HG02973 (cell line): ENCODE measurements at regions not wholly inside any gene's neighbourhood (a gene's known extent, or its start where the extent isn't known, plus 50 kb on each side); places are given as distances from the start of the nearest gene placed in this dataset.
"Not testable (repeated sequence)": the region's sequence is repeated elsewhere in the genome, so short reads cannot be mapped to it uniquely, and the experiment has no call there.

Experiments
- ATAC-seq: cut with Tn5 transposase; IDR thresholded peaks from one replicate; pipeline ENCODE4 v1.9.1; 2021; ENCODE audit warnings: moderate library complexity; ENCODE audit not compliant: unreplicated experiment

GRCh38 chr17:33560165-33560564 is 267.1 kb upstream of the ASIC2 start:
- no peak for ATAC-seq

GRCh38 chr17:33560871-33561270 is 267.8 kb upstream of the ASIC2 start:
- ATAC-seq = no peak

- ATAC-seq = no peak
These were observed 268.7 kb upstream of the ASIC2 start for GRCh38 chr17:33561569-33562334.

- ATAC-seq = no peak
These were observed 269.7 kb upstream of the ASIC2 start for GRCh38 chr17:33562792-33563191.

- ATAC-seq = no peak
These were observed 271.1 kb upstream of the ASIC2 start for GRCh38 chr17:33564146-33564545.

- ATAC-seq = no peak
These were observed 274.1 kb upstream of the ASIC2 start for GRCh38 chr17:33567223-33567622.

GRCh38 chr17:33572615-33573014 is 279.5 kb upstream of the ASIC2 start:
- no peak for ATAC-seq

- ATAC-seq = no peak
These were observed 281.9 kb upstream of the ASIC2 start for GRCh38 chr17:33574942-33575445.

GRCh38 chr17:33579740-33580139 is 286.6 kb upstream of the ASIC2 start:
- ATAC-seq = not testable (repeated sequence)

- ATAC-seq = no peak
These were observed 287.1 kb upstream of the ASIC2 start for GRCh38 chr17:33580215-33580614.

- ATAC-seq = no peak
These were observed 289.6 kb upstream of the ASIC2 start for GRCh38 chr17:33582661-33583060.

- ATAC-seq = no peak
These were observed 290.7 kb upstream of the ASIC2 start for GRCh38 chr17:33583518-33584417.

GRCh38 chr17:33593991-33594390 is 300.9 kb upstream of the ASIC2 start:
- ATAC-seq = no peak

GRCh38 chr17:33595828-33596227 is 302.7 kb upstream of the ASIC2 start:
- ATAC-seq = no peak

- no peak for ATAC-seq
These were observed 303.8 kb upstream of the ASIC2 start for GRCh38 chr17:33596899-33597298.

- ATAC-seq = no peak
These were observed 305.7 kb upstream of the ASIC2 start for GRCh38 chr17:33598797-33599196.

GRCh38 chr17:33602981-33603380 is 309.9 kb upstream of the ASIC2 start:
- ATAC-seq = no peak

GRCh38 chr17:33603789-33604188 is 310.7 kb upstream of the ASIC2 start:
- ATAC-seq = no peak

GRCh38 chr17:33611532-33611931 is 318.4 kb upstream of the ASIC2 start:
- ATAC-seq = no peak

- no peak for ATAC-seq
These were observed 322.8 kb upstream of the ASIC2 start for GRCh38 chr17:33615861-33616260.

- no peak for ATAC-seq
These were observed 330.7 kb upstream of the ASIC2 start for GRCh38 chr17:33623841-33624240.
